ENCODE measurements at regions not wholly inside any gene's neighbourhood (a gene's known extent, or its start where the extent isn't known, plus 50 kb on each side); places are given as distances from the start of the nearest gene placed in this dataset.

DNA sequence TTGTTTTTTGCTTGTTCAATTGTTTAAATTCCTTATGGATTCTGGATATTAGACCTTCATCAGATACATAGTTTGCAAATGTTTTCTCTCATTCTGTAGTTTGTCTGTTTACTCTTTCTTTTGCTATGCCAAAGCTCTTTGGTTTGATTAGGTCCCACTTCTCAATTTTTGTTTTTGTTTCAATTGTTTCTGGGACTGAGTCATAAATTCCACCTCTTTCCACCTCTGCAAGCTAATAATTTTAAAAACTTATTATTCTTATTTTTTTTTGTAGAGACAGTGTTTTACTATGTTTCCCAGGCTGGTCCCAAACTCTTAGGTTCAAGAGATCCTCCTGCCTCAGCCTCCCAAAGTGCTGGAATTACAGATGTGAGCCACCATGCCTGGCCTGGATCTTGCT, 226.8 kb upstream of the GPRIN3 start:
- DNase-seq (no peak), ATAC-seq (replicated peaks in 1 of 2) (no peak)
- H3K27ac Mint-ChIP-seq = no peak overlapping the region
- no peaks in the 10 kb centered on the region for H3K36me3 Mint-ChIP-seq (ENCODE audit: insufficient read depth in 2 of 2)
- peaks cover 6% of the 10 kb centered on the region for H3K4me1 Mint-ChIP-seq (ENCODE audit: low read depth)
- H3K9me3 Mint-ChIP-seq = no peaks in the 10 kb centered on the region
- H3K27me3 Mint-ChIP-seq (ENCODE audit: low read depth) = peaks cover 55% of the 10 kb centered on the region
- H3K4me3 Mint-ChIP-seq = no peak overlapping the region

DNA sequence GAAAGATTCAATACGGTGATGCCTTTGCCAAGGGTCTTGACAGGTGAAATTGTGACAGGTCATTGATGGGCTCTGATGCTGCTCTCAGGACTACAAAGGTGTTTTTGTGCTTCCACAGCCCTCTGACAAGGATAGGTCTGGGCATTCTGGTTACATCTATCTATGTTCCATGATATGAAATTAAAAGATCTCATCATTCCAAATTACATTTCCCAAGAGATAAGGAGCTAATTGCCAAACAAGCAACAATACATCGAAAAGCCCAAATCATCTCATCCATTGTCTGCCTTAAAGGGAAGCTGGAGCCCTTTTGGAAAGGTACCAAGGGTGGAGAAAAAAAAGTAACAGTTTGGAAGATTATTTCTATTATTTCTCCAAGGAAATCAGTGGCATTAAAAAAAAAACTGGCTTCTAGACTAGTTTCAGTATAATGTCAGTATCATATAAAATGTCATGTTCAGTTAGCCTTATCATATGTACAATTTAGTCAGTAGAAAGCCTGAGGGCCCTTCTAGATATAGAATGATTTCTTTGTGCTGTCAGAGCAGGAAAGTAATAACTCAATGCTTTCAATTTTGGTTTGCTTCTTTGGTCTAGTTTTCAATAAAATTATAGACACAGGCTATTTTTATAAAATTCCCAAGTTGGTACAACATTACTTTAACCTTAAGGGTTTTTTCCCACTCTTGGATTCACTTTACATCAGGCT, 224.5 kb upstream of the GPRIN3 start:
- Mint-ChIP-seq H3K4me3 (no peak overlapping the region), H3K4me1 (ENCODE audit: low read depth) (peaks cover 14% of the 10 kb centered on the region), H3K27ac (no peak overlapping the region), H3K27me3 (ENCODE audit: low read depth) (peaks cover 42% of the 10 kb centered on the region), H3K36me3 (ENCODE audit: insufficient read depth in 2 of 2) (no peaks in the 10 kb centered on the region), H3K9me3 (no peaks in the 10 kb centered on the region)
- ATAC-seq (replicated peaks in 1 of 2) (no peak), DNase-seq (no peak)

DNA sequence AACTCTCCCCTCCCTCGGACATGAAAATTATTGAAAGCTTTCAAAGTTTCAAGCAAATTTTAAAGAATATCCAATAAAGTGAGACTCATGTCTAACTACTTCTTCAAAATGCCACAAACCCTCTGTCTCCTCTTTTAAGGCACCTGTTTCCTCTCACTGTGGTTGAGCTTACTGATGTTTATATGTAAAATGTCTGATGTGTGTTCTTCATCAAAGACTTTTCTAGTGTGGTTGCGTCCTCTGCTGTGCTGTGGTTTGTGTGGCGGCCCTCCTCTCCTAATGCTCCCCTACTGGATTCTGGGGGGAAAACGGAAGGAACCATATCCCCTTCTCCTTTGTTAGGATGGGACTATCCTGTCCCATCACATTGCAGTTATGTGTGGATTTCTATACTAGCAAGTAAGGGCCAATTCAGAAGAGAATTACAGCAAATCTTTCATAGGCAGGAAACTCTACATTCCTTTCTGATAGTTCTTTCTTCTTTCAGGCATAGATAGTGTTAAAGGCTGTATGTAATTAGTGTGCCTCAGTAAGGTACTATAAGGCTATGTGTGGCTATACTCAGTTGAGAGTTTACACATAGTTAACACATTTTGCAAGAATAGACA, 221.0 kb upstream of the GPRIN3 start:
- Mint-ChIP-seq H3K4me3 (no peak overlapping the region), H3K9me3 (no peaks in the 10 kb centered on the region), H3K27me3 (ENCODE audit: low read depth) (peaks cover 46% of the 10 kb centered on the region), H3K36me3 (ENCODE audit: insufficient read depth in 2 of 2) (no peaks in the 10 kb centered on the region), H3K27ac (no peak overlapping the region), H3K4me1 (ENCODE audit: low read depth) (peaks cover 14% of the 10 kb centered on the region)
- ATAC-seq (replicated peaks in 1 of 2) (no peak), DNase-seq (no peak)

DNA sequence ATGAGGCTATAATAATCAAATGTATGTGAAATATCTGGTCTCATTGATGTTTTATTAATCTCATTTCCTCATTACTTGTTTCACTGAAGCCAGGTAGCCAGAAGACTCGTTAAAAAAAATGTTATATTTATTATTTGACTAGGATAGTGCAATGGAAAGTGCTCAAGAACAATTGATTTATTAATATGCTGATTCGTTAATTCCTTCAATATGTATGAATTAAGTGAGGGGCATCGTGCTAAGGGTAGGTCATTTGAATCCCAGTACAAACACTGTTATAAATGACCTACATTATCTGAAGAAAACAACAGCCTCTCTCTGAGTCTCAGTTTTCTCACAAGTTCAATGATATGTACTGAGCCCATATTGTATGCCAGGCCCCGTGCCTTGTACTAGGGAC, 214.2 kb upstream of the GPRIN3 start:
- no peak for DNase-seq
- no peaks in the 10 kb centered on the region for H3K4me1 Mint-ChIP-seq (ENCODE audit: low read depth)
- no peak overlapping the region for H3K27ac Mint-ChIP-seq
- H3K4me3 Mint-ChIP-seq = no peak overlapping the region
- peaks cover 49% of the 10 kb centered on the region for H3K27me3 Mint-ChIP-seq (ENCODE audit: low read depth)
- H3K9me3 Mint-ChIP-seq = no peaks in the 10 kb centered on the region
- no peak for ATAC-seq (replicated peaks in 1 of 2)
- H3K36me3 Mint-ChIP-seq (ENCODE audit: insufficient read depth in 2 of 2) = no peaks in the 10 kb centered on the region

DNA sequence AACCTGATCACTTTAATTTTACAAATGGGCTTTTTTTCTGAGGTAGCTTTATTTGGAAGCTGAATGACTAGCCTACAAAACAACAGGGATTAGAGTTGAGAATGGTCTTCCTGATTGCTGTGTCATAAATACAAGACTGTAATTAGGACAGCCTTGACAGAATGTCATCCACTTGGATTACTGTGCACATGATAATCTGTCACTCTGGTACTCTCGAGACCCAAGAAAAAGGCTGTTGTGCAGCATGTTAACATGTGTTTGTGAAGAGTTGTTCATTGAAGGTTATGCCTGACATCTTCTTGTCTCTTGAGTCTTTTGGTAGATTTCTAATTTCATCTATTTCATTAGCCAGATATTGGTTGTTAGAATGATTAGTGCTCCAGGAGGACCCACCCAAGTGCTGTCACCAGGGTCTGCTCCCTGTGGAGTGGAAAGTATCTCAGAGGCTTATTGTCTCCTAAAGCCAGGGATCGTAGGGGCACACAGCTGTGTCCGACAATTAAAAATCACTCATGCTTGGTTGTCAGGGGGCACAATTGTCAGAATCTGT, 212.2 kb upstream of the GPRIN3 start:
- H3K9me3 Mint-ChIP-seq = no peaks in the 10 kb centered on the region
- H3K27ac Mint-ChIP-seq = no peak overlapping the region
- DNase-seq = no peak
- no peak for ATAC-seq (replicated peaks in 1 of 2)
- no peak overlapping the region for H3K4me3 Mint-ChIP-seq
- H3K27me3 Mint-ChIP-seq (ENCODE audit: low read depth) = peaks cover 49% of the 10 kb centered on the region
- no peaks in the 10 kb centered on the region for H3K4me1 Mint-ChIP-seq (ENCODE audit: low read depth)
- no peaks in the 10 kb centered on the region for H3K36me3 Mint-ChIP-seq (ENCODE audit: insufficient read depth in 2 of 2)

DNA sequence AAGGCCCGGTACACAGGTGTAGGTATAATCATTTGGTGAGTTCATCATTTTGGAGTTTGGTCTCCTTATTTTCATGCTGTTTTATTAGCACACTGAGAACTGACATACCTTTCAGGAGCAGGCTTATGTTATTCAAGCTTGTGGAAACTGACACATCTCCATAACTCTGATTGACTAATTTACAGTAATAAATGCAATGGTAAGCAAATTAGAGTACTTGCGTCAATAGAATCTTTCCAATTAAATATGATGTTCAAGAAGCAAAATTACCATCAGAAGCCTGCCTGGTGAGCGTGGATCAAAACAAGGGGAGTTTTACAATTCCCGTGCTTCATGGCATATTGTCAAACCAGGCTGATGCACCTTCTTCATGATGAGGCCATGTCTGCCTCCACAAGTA, 210.7 kb upstream of the GPRIN3 start:
- peaks cover 47% of the 10 kb centered on the region for H3K27me3 Mint-ChIP-seq (ENCODE audit: low read depth)
- H3K4me1 Mint-ChIP-seq (ENCODE audit: low read depth) = no peaks in the 10 kb centered on the region
- DNase-seq (no peak), ATAC-seq (replicated peaks in 1 of 2) (no peak)
- H3K36me3 Mint-ChIP-seq (ENCODE audit: insufficient read depth in 2 of 2) = no peaks in the 10 kb centered on the region
- no peaks in the 10 kb centered on the region for H3K9me3 Mint-ChIP-seq
- H3K4me3 Mint-ChIP-seq = no peak overlapping the region
- no peak overlapping the region for H3K27ac Mint-ChIP-seq

DNA sequence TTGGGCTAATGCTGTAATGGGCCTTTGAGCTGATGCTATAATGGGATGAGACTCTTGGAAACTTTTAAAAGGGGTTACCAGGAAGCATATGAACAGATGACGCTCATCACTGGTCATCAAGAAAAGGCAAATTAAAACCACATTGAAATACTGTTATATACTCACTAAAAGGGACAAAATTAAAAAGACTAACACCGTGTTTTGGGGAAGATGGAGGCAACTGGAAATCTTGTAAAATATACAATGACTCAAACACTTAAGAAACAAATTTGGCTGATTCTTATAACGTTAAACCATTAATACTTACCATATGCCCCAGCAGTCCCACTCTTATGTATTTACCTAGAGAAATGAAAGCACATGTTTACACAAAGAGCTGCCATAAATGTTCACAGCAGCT, 207.2 kb upstream of the GPRIN3 start:
- H3K36me3 Mint-ChIP-seq (ENCODE audit: insufficient read depth in 2 of 2) = no peaks in the 10 kb centered on the region
- ATAC-seq (replicated peaks in 1 of 2) (no peak), DNase-seq (no peak)
- no peak overlapping the region for H3K4me3 Mint-ChIP-seq
- peaks cover 10% of the 10 kb centered on the region for H3K4me1 Mint-ChIP-seq (ENCODE audit: low read depth)
- H3K9me3 Mint-ChIP-seq = no peaks in the 10 kb centered on the region
- no peak overlapping the region for H3K27ac Mint-ChIP-seq
- peaks cover 56% of the 10 kb centered on the region for H3K27me3 Mint-ChIP-seq (ENCODE audit: low read depth)

DNA sequence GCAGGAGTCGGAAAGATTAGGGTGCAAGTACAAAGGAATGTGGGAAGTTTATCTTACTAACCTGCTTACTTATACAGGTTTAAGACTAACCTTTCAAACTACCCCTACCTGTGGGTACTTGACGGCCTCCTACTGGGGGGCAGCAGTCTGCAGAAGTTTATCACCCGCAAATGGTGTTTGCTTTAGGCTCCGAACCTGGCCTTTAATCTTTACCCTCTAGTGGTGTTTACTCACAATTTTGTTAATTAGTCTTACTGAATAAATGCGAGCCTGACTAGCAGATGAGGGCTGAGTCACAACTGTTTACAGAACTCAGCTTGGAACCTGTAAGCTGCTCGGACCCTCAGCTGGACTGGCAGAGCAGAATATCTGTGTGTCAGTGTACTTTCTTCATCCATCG, 204.2 kb upstream of the GPRIN3 start:
- Mint-ChIP-seq H3K36me3 (ENCODE audit: insufficient read depth in 2 of 2) (peaks cover 2 to 6% of the 10 kb centered on the region in 2 donors), H3K27ac (no peak overlapping the region), H3K9me3 (peaks cover 2% of the 10 kb centered on the region in 2 donors), H3K4me1 (ENCODE audit: low read depth) (peaks cover 21% of the 10 kb centered on the region), H3K4me3 (no peak overlapping the region), H3K27me3 (ENCODE audit: low read depth) (peaks cover 59% of the 10 kb centered on the region)
- no peak for DNase-seq
- no peak for ATAC-seq (replicated peaks in 1 of 2)

DNA sequence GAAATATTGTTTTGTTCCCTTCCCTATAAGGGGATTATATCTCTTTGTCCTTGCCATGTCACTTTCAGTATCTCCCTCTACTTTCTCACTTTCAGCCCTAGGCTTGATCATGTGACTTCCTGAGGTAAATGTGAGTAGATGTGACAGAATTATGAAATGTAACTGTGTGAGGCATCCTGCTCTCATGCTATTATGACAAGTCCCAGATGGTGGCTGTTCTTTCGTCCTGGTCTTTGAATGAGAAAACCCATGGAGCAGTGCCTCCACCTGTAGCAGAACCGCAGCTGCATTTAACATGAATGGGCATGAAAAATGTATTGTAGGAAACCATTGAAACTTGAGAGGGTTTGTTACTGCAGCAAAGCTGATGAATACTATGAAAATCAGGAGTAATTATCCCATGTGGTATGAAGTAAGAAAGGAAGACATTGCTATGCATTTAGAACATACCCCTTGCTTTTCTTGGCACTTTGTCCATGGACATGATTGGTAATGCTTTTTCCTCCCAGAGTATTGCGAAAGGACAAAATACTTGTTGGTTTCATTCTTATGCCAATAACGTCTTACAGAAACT, 202.2 kb upstream of the GPRIN3 start:
- Mint-ChIP-seq H3K4me1 (ENCODE audit: low read depth) (peaks cover 21% of the 10 kb centered on the region), H3K4me3 (peak overlapping the region; percentile 19 to 60), H3K36me3 (ENCODE audit: insufficient read depth in 2 of 2) (peaks cover 2 to 6% of the 10 kb centered on the region in 2 donors), H3K27ac (no peak overlapping the region), H3K9me3 (peaks cover 2% of the 10 kb centered on the region in 2 donors), H3K27me3 (ENCODE audit: low read depth) (peaks cover 55% of the 10 kb centered on the region)
- peak; percentile 99 for ATAC-seq (replicated peaks in 1 of 2)
- DNase-seq = peak; percentile 33 to 37

DNA sequence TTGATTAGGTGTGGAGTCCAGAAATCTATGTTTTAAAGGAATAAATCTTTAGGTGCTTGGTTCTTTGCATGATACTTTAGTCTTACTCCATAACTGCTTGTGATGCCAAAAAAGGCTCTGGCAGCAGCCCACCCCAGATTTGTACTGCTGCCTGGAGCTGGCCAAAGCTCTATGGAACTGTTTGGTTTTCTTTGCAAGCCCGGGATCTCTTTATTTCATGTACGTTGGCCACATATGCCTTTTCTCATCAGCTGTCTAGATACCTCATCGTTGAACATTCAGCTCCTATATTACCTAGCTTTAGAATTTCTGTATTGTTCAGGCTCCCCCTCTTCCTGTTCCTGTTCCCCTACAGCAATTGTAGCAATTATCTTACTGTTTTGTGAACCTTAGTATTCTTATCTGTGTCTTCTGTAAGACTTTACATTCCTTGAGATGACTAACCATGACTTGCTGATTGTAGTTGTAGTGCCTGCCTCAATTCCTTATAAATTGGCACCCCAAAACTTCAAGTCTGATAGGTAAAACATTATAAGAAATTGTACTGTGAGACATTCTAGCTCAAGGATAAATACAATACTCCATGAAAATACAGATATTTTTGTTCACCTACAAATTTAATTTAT, 199.4 kb upstream of the GPRIN3 start:
- H3K4me1 Mint-ChIP-seq (ENCODE audit: low read depth) = peaks cover 21% of the 10 kb centered on the region
- H3K9me3 Mint-ChIP-seq = peaks cover 2% of the 10 kb centered on the region in 2 donors

DNA sequence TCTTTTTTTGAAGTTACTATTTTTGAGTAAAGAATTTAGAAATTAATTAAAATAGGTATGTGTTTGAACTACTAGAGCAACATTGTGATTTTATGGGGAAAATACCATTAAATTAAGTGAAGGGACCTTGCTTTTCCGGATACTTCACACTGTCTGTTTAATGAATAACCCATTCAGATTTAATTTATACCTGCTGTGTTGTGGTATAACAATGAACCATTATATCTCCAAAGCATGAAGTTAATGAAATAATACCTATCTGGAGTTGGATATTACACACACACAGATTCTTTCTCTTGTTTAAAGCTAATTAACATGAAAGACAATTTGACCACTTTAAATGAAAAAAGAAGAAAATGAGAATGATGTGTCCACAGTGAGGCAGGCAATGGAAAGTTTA, 195.0 kb upstream of the GPRIN3 start:
- Mint-ChIP-seq H3K4me3 (no peak overlapping the region), H3K27ac (no peak overlapping the region), H3K27me3 (ENCODE audit: low read depth) (peaks cover 21% of the 10 kb centered on the region), H3K36me3 (ENCODE audit: insufficient read depth in 2 of 2) (no peaks in the 10 kb centered on the region), H3K9me3 (no peaks in the 10 kb centered on the region), H3K4me1 (ENCODE audit: low read depth) (no peaks in the 10 kb centered on the region)
- no peak for DNase-seq
- ATAC-seq (replicated peaks in 1 of 2) = no peak

More for the DNA sequence above, 199.4 kb upstream of the GPRIN3 start:
- ATAC-seq (replicated peaks in 1 of 2) (no peak), DNase-seq (no peak)
- no peak overlapping the region for H3K4me3 Mint-ChIP-seq
- peaks cover 2 to 6% of the 10 kb centered on the region in 2 donors for H3K36me3 Mint-ChIP-seq (ENCODE audit: insufficient read depth in 2 of 2)
- no peak overlapping the region for H3K27ac Mint-ChIP-seq
- peaks cover 35% of the 10 kb centered on the region for H3K27me3 Mint-ChIP-seq (ENCODE audit: low read depth)

DNA sequence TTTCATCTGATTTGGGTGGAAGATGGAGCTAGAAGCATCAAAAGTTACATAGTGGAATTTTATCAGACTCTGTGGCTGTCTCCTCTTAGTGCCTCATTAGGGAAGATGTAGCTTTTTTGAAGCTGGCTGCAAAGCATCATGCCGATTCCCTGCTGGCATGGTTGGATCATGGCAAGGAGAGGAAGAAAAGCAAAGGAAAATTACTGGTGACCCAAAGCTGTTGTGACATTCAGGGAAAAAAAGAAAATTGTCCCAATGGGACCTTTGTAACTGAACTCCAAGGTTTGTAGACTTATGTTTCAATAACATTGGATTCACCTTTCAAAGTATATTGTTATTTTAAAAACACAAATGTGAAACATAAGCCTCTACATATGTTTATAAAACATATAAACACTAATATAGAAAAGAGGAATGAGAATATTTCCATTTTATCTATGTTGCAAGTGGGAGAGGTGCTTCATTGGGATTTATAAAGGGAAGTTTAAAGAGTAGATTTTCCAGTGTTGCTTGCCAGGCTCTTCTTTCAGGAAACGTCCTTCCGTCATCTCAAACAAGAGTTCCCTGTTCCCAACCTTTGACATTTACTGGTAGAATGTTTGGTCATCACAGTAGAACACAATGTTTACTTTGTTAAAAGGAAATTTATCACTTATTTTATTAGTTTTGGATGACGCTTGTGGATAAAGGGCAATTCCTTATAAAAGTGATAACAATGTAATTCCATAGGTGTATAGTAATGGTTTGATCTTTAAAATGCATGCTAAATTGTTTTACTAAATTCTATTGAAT, 190.1 kb upstream of the GPRIN3 start:
- Mint-ChIP-seq H3K36me3 (ENCODE audit: insufficient read depth in 2 of 2) (no peaks in the 10 kb centered on the region), H3K4me3 (no peak overlapping the region), H3K27ac (no peak overlapping the region), H3K4me1 (ENCODE audit: low read depth) (no peaks in the 10 kb centered on the region), H3K27me3 (ENCODE audit: low read depth) (peaks cover 8% of the 10 kb centered on the region), H3K9me3 (no peaks in the 10 kb centered on the region)
- ATAC-seq (replicated peaks in 1 of 2) (no peak), DNase-seq (no peak)
